Endothelial cell of umbilical vein (primary cell): ENCODE measurements at regions not wholly inside any gene's neighbourhood (a gene's known extent, or its start where the extent isn't known, plus 50 kb on each side); places are given as distances from the start of the nearest gene placed in this dataset.

Experiments
- BruUV-seq: library from RNA; stranded (reverse); fragments of 400-500 nt; replicated peaks from 2 replicates; lab custom pipeline; 2021; lab: Mats Ljungman, UMichigan
- CTCF ChIA-PET: fragments of 300-600, 350-600 bp; sonication (Branson Sonifier 250); formaldehyde crosslinking; loops from one replicate; lab custom pipeline; 2021; ENCODE audit warnings: antibody characterized with exemption, inconsistent platforms; lab: Charles Lee
- POLR2A ChIA-PET: fragments of 300-600, 350-600 bp; sonication (Branson Sonifier 250); formaldehyde crosslinking; loops from one replicate; lab custom pipeline; 2021; ENCODE audit warnings: antibody characterized with exemption, inconsistent platforms; lab: Charles Lee
- DNase-seq: peaks from one replicate; pipeline ENCODE4 v3.0.0-alpha.2; 2011; ENCODE audit warnings: low read depth, low spot score
- FAIRE-seq: peaks from 2 replicates; lab custom pipeline; 2011; peaks lifted over from hg19 to GRCh38; lab: Jason Lieb, UNC
- H2AFZ ChIP-seq: 2 replicates; pipeline ENCODE4 v1.6.0; 2012; ENCODE audit warnings: low read depth, low read length, control low read depth, inconsistent platforms
- H3K27ac ChIP-seq: 2 replicates; pipeline ENCODE4 v1.5.1; 2011; ENCODE audit warnings: low read depth, mild to moderate bottlenecking, control low read depth, low read length, moderate library complexity; ENCODE audit not compliant: insufficient read depth
- H3K27me3 ChIP-seq, 2 experiments: 2 replicates each; pipeline versions ENCODE4 v1.6.0 to v1.6.1; 2011; ENCODE audit warnings: low read length in 2 of 2, mixed read lengths in 1 of 2; ENCODE audit not compliant: control insufficient read depth in 2 of 2, insufficient read depth in 2 of 2
- H3K36me3 ChIP-seq, 2 experiments: 2 replicates in 1 of 2; 3 replicates in 1 of 2; pipeline ENCODE4 v1.5.1; 2011; ENCODE audit warnings: low read length in 2 of 2, mild to moderate bottlenecking in 1 of 2, moderate library complexity in 1 of 2; ENCODE audit not compliant: control insufficient read depth in 2 of 2, insufficient read depth in 2 of 2; ENCODE audit errors: extremely low read depth in 1 of 2
- H3K4me1 ChIP-seq: 3 replicates; pipeline ENCODE4 v1.5.1; 2011; ENCODE audit warnings: mild to moderate bottlenecking, low read length; ENCODE audit not compliant: control insufficient read depth, insufficient read depth; ENCODE audit errors: extremely low read depth
- H3K4me2 ChIP-seq: 2 replicates; pipeline ENCODE4 v1.6.1; 2011; ENCODE audit warnings: low read length, control low read depth, mixed read lengths; ENCODE audit not compliant: insufficient read depth
- H3K4me3 ChIP-seq, 3 experiments: fragments of 200-600 bp in 1 of 3; sonication (generic), shearing (Covaris generic) in 1 of 3; replicated peaks in 1 of 3; 2 replicates each; pipeline ENCODE4 v1.5.1; 2011 to 2016; ENCODE audit warnings: control low read depth in 3 of 3, low read length in 3 of 3, mild to moderate bottlenecking in 2 of 3, inconsistent platforms in 1 of 3, low read depth in 1 of 3, moderate library complexity in 1 of 3; ENCODE audit not compliant: insufficient read depth in 1 of 3
- H3K79me2 ChIP-seq: 2 replicates; pipeline ENCODE4 v1.6.0; 2012; ENCODE audit warnings: low read length, inconsistent platforms; ENCODE audit not compliant: control insufficient read depth, insufficient read depth
- H3K9ac ChIP-seq: replicated peaks from 2 replicates; pipeline ENCODE3; 2011; ENCODE audit warnings: low read length, control low read depth; ENCODE audit not compliant: insufficient read depth; ENCODE audit errors: extremely low read depth
- H3K9me1 ChIP-seq: replicated peaks from 3 replicates; pipeline ENCODE4 v1.6.0; 2011; ENCODE audit warnings: mild to moderate bottlenecking, low read length; ENCODE audit not compliant: control insufficient read depth, insufficient read depth; ENCODE audit errors: extremely low read depth
- H3K9me3 ChIP-seq: replicated peaks from 2 replicates; pipeline ENCODE4 v1.5.1; 2012; ENCODE audit warnings: low read length, inconsistent platforms; ENCODE audit not compliant: control insufficient read depth, insufficient read depth
- H4K20me1 ChIP-seq: replicated peaks from 2 replicates; pipeline ENCODE3; 2011; ENCODE audit warnings: mild to moderate bottlenecking, low read length; ENCODE audit not compliant: control insufficient read depth, insufficient read depth; ENCODE audit errors: extremely low read depth
- EZH2 ChIP-seq: IDR thresholded peaks from 2 replicates; pipeline ENCODE4 v1.6.1; 2012; ENCODE audit warnings: borderline replicate concordance, low read depth, mild to moderate bottlenecking, moderate library complexity, low read length, inconsistent platforms; ENCODE audit not compliant: severe bottlenecking
- FOS ChIP-seq: IDR thresholded peaks from 2 replicates; pipeline ENCODE4 v1.6.1; 2011; ENCODE audit warnings: mild to moderate bottlenecking, low read length, moderate library complexity, borderline replicate concordance; ENCODE audit not compliant: insufficient read depth
- GATA2 ChIP-seq: IDR thresholded peaks from 2 replicates; pipeline ENCODE4 v1.7.0; 2011; ENCODE audit warnings: low read depth, mild to moderate bottlenecking, moderate library complexity, mixed read lengths, low read length; ENCODE audit not compliant: insufficient read length, insufficient read depth
- JUN ChIP-seq: IDR thresholded peaks from 2 replicates; pipeline ENCODE4 v1.6.1; 2011; ENCODE audit warnings: borderline replicate concordance, low read depth; ENCODE audit not compliant: insufficient read length, insufficient read depth
- MYC ChIP-seq: IDR thresholded peaks from one replicate; pipeline ENCODE4 v1.6.1; 2011; ENCODE audit warnings: mild to moderate bottlenecking, low read depth, low read length
- POLR2A ChIP-seq: IDR thresholded peaks from 2 replicates; pipeline ENCODE4 v1.6.1; 2012; ENCODE audit warnings: low read depth, mild to moderate bottlenecking, control low read depth, low read length
- POLR2AphosphoS5 ChIP-seq: IDR thresholded peaks from 2 replicates; pipeline ENCODE4 v1.6.1; 2012; ENCODE audit warnings: low read depth, mild to moderate bottlenecking, control low read depth, low read length, moderate library complexity; ENCODE audit not compliant: insufficient read depth
- dilution Hi-C: fragments of 300-500 bp; cut with MboI; formaldehyde crosslinking; loops from one replicate; pipeline ENCODE4 v1.15.0; 2019; ENCODE audit warnings: low sequenced_read_pairs; ENCODE audit not compliant: extremely low pct_ligation_motif_present
- intact Hi-C: fragments of 100-400 bp; cut with micrococcal nuclease; formaldehyde crosslinking; loops from one replicate; pipeline ENCODE4 v1.10.0; 2022
- TF ChIP-seq, protein P1 (sequence below), 2 donors: IDR thresholded peaks; 1 replicate in 1 of 2; 2 replicates in 1 of 2; pipeline ENCODE4 v1.5.1; 2011; ENCODE audit warnings: low read length in 2 of 2, mild to moderate bottlenecking in 2 of 2, moderate library complexity in 2 of 2, control low read depth in 1 of 2, inconsistent platforms in 1 of 2, low read depth in 1 of 2; ENCODE audit not compliant: insufficient read depth in 1 of 2; ENCODE audit errors: extremely low read depth in 1 of 2
- TF ChIP-seq, protein P2 (sequence below): IDR thresholded peaks from 2 replicates; pipeline ENCODE4 v1.6.1; 2011; ENCODE audit not compliant: insufficient read depth, insufficient read length

DNA sequence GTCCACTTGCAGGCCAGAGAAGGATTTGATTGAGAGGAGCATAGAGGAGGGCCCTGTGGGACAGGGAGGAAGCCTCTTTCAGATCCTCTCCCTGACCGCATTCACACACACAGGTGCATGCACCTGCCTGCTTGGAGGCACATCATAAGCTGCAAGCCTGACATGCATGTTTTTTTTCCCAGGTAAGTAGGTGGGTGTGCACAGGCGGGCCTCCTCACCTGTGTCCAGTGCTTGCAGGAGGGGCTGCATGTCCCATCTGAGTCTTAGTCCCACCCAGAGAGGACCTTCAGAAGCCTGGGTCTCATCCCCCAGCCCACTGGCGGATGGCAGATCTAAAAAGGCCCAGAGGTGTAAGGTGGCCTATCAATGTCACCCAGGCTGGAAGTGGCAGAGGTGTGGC lies 130.8 kb downstream of the TMEM132E start:
- POLR2A ChIA-PET: no interaction called here

DNA sequence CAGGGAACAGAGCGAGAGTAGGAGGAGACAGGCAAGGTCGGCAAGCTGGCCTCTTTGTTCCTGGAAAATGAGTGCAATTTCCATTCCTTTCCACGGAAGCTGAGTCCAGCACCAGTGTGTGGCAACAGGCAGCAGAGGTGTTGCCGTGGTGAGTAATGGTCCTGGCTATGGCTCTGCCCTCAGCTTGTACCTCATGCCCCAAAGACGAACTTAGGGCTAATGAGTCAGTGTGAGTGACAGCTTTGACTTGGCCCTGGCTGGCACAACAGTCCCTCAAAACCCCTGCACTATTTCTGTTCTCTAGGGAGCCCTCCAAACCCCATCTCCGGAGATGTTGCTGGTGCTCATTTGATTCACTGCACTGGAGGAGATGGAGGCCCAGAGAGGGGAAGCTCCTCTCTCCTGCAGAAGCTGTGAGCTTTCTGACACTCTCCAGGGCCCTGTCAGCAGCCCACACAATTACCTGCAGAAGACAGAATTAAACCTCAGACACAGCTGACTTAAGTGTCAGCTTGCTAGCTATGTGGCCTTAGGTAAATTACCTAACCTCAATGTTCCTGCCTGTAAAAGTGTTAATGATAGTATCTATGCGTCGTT lies 129.9 kb downstream of the TMEM132E start:
- dilution Hi-C loops (no loop called here), intact Hi-C loops (no loop called here)
- Histone ChIP-seq H3K27me3 (no peaks in the 10 kb centered on the region), H3K36me3 (no peaks in the 10 kb centered on the region), H3K9me3 (no peaks in the 10 kb centered on the region), H3K79me2 (no peaks in the 10 kb centered on the region), H3K9ac (no peak overlapping the region), H3K4me3 (no peak overlapping the region), H3K4me2 (no peak overlapping the region), H2AFZ (no peak overlapping the region), H3K4me1 (no peaks in the 10 kb centered on the region), H3K9me1 (no peaks in the 10 kb centered on the region), H4K20me1 (no peaks in the 10 kb centered on the region), H3K27ac (no peak overlapping the region)
- no TSS peak for BruUV-seq
- FAIRE-seq (no peak), DNase-seq (no peak)
- CTCF ChIA-PET: no interaction called here
- POLR2A ChIA-PET: no interaction called here
- no peak for TF ChIP-seq GATA2
- no peak for TF ChIP-seq MYC
- TF ChIP-seq EZH2: no peak
- TF ChIP-seq POLR2AphosphoS5: no peak
- TF ChIP-seq, protein P1, sequence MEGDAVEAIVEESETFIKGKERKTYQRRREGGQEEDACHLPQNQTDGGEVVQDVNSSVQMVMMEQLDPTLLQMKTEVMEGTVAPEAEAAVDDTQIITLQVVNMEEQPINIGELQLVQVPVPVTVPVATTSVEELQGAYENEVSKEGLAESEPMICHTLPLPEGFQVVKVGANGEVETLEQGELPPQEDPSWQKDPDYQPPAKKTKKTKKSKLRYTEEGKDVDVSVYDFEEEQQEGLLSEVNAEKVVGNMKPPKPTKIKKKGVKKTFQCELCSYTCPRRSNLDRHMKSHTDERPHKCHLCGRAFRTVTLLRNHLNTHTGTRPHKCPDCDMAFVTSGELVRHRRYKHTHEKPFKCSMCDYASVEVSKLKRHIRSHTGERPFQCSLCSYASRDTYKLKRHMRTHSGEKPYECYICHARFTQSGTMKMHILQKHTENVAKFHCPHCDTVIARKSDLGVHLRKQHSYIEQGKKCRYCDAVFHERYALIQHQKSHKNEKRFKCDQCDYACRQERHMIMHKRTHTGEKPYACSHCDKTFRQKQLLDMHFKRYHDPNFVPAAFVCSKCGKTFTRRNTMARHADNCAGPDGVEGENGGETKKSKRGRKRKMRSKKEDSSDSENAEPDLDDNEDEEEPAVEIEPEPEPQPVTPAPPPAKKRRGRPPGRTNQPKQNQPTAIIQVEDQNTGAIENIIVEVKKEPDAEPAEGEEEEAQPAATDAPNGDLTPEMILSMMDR (IDR thresholded peaks at IDR 0.05; ENCODE audit: extremely low read depth in 1 of 2, insufficient read depth in 1 of 2, low read depth in 1 of 2, low read length in 2 of 2): no peak
- no peak for TF ChIP-seq FOS
- TF ChIP-seq, protein P2, sequence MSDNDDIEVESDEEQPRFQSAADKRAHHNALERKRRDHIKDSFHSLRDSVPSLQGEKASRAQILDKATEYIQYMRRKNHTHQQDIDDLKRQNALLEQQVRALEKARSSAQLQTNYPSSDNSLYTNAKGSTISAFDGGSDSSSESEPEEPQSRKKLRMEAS: no peak
- no peak for TF ChIP-seq POLR2A
- no peak for TF ChIP-seq JUN

More for the DNA sequence above, 130.8 kb downstream of the TMEM132E start:
- Histone ChIP-seq H3K79me2 (no peaks in the 10 kb centered on the region), H3K9me1 (no peaks in the 10 kb centered on the region), H2AFZ (no peak overlapping the region), H3K27ac (no peak overlapping the region), H3K4me3 (no peak overlapping the region), H3K4me2 (no peak overlapping the region), H4K20me1 (no peaks in the 10 kb centered on the region), H3K9ac (no peak overlapping the region), H3K4me1 (no peaks in the 10 kb centered on the region), H3K27me3 (no peaks in the 10 kb centered on the region), H3K9me3 (no peaks in the 10 kb centered on the region), H3K36me3 (no peaks in the 10 kb centered on the region)
- no peak for TF ChIP-seq EZH2
- no peak for TF ChIP-seq POLR2AphosphoS5
- CTCF ChIA-PET: no interaction called here
- intact Hi-C loops (no loop called here), dilution Hi-C loops (no loop called here)
- BruUV-seq: no TSS peak
- DNase-seq: no peak
- no peak for FAIRE-seq
